Smooth muscle cell (in vitro differentiated cells): ENCODE measurements at regions not wholly inside any gene's neighbourhood (a gene's known extent, or its start where the extent isn't known, plus 50 kb on each side); places are given as distances from the start of the nearest gene placed in this dataset.
"Not testable (repeated sequence)": the region's sequence is repeated elsewhere in the genome, so short reads cannot be mapped to it uniquely, and the experiment has no call there.

ENCODE experiments used
- DNase-seq: peaks from one replicate; lab custom pipeline; 2025; ENCODE audit not compliant: unreplicated experiment; lab: John Stamatoyannopoulos, UW
- H2AFZ ChIP-seq: fragments of 200-600 bp; sonication (generic); 2 replicates; pipeline ENCODE4 v1.6.0; 2016; ENCODE audit warnings: antibody characterized with exemption, low read depth, mild to moderate bottlenecking
- H3F3A ChIP-seq: fragments of 200-600 bp; sonication (generic); 2 replicates; pipeline ENCODE4 v1.6.0; 2017; ENCODE audit warnings: antibody characterized with exemption, low read depth
- H3K27ac ChIP-seq: fragments of 200-600 bp; sonication (generic); 2 replicates; pipeline ENCODE4 v1.5.1; 2016; ENCODE audit warnings: low read depth, mild to moderate bottlenecking
- H3K27me3 ChIP-seq: fragments of 200-600 bp; sonication (generic); 2 replicates; pipeline ENCODE4 v1.6.1; 2016; ENCODE audit warnings: low read depth, mild to moderate bottlenecking
- H3K36me3 ChIP-seq: fragments of 200-600 bp; sonication (generic); 2 replicates; pipeline ENCODE4 v1.5.1; 2016; ENCODE audit warnings: low read depth
- H3K4me1 ChIP-seq: fragments of 200-600 bp; sonication (generic); 2 replicates; pipeline ENCODE4 v1.5.1; 2016; ENCODE audit warnings: low read depth
- H3K4me2 ChIP-seq: fragments of 200-600 bp; sonication (generic); 2 replicates; pipeline ENCODE4 v1.6.0; 2016; ENCODE audit warnings: mild to moderate bottlenecking
- H3K4me3 ChIP-seq: fragments of 200-600 bp; sonication (generic); 2 replicates; pipeline ENCODE4 v1.5.1; 2016; ENCODE audit warnings: mild to moderate bottlenecking
- H3K79me2 ChIP-seq: fragments of 200-600 bp; sonication (generic); 2 replicates; pipeline ENCODE4 v1.6.0; 2016; ENCODE audit warnings: low read depth, mild to moderate bottlenecking
- H3K9ac ChIP-seq: fragments of 200-600 bp; sonication (generic); 2 replicates; pipeline ENCODE4 v1.6.0; 2016; ENCODE audit warnings: low read depth
- H3K9me3 ChIP-seq: fragments of 200-600 bp; sonication (generic); replicated peaks from 2 replicates; pipeline ENCODE4 v1.5.1; 2016; ENCODE audit warnings: low read depth
- H4K20me1 ChIP-seq: fragments of 200-600 bp; sonication (generic); 2 replicates; pipeline ENCODE4 v1.6.0; 2016; ENCODE audit warnings: low read depth
- CTCF ChIP-seq: fragments of 200-600 bp; sonication (generic); IDR thresholded peaks from 2 replicates; pipeline ENCODE4 v1.5.1; 2017; ENCODE audit warnings: borderline replicate concordance, mild to moderate bottlenecking, antibody characterized with exemption; ENCODE audit not compliant: insufficient read depth, poor library complexity, severe bottlenecking
- WGBS: methylation state at CpG from one replicate; pipeline ENCODE4 v1.1.7; 2016; ENCODE audit warnings: low lambda C conversion rate; 5-methylcytosine and 5-hydroxymethylcytosine counted together

DNA sequence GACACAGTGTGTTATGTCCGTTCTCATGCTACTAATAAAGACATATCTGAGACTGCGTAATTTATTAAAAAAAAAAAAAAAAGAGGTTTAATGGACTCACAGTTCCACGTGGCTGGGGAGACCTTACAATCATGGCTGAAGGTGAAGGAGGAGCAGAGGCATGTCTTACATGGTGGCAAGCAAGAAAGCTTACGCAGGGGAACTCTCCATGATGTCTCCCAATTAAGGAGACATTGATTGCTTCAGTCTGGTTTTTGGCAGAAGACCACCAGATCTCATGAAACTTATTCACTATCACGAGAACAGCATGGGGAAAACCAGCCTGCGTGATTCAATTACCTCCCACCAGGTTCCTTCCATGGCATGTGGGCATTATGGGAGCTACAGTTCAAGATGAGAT lies 221.8 kb downstream of the ASMT start:
- no peaks in the 10 kb centered on the region for H3F3A ChIP-seq
- H3K4me3 ChIP-seq = no peak overlapping the region

GRCh38 chrX:1841746-1842145 lies 226.9 kb downstream of the ASMT start:
- H3K4me2 ChIP-seq = no peak overlapping the region
- WGBS = 90% methylated on average over 7 of the region's 7 CpGs
- no peaks in the 10 kb centered on the region for H3K79me2 ChIP-seq
- no peak overlapping the region for H2AFZ ChIP-seq
- no peaks in the 10 kb centered on the region for H3K36me3 ChIP-seq
- H3K27me3 ChIP-seq = no peaks in the 10 kb centered on the region
- DNase-seq = no peak
- no peaks in the 10 kb centered on the region for H4K20me1 ChIP-seq
- TF ChIP-seq CTCF = no peak
- H3K9ac ChIP-seq = no peak overlapping the region
- no peaks in the 10 kb centered on the region for H3F3A ChIP-seq
- H3K27ac ChIP-seq = no peak overlapping the region
- no peaks in the 10 kb centered on the region for H3K4me1 ChIP-seq
- H3K9me3 ChIP-seq = peaks cover 4% of the 10 kb centered on the region
- no peak overlapping the region for H3K4me3 ChIP-seq

More for the DNA sequence above, 221.8 kb downstream of the ASMT start:
- Histone ChIP-seq H2AFZ (no peak overlapping the region), H3K79me2 (no peaks in the 10 kb centered on the region), H3K36me3 (no peaks in the 10 kb centered on the region), H4K20me1 (no peaks in the 10 kb centered on the region), H3K27ac (no peak overlapping the region), H3K9me3 (peaks cover 4% of the 10 kb centered on the region), H3K4me1 (no peaks in the 10 kb centered on the region), H3K4me2 (no peak overlapping the region), H3K27me3 (no peaks in the 10 kb centered on the region), H3K9ac (no peak overlapping the region)
- 93% methylated on average over 6 of the region's 6 CpGs for WGBS
- DNase-seq = no peak
- TF ChIP-seq CTCF = no peak

DNA sequence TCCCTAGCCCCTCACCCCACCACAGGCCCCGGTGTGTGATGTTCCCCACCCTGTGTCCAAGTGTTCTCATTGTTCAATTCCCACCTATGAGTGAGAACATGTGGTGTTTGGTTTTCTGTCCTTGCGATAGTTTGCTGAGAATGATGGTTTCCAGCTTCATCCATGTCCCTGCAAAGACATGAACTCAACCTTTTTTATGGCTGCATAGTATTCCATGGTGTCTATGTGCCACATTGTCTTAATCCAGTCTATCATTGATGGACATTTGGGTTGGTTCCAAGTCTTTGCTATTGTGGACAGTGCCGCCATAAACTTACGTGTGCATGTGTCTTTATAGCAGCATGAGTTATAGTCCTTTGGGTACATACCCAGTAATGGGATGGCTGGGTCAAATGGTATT lies 232.1 kb downstream of the ASMT start:
- H3K9ac ChIP-seq, H3F3A ChIP-seq, H3K79me2 ChIP-seq, DNase-seq, H3K4me1 ChIP-seq, H3K36me3 ChIP-seq, H2AFZ ChIP-seq, H4K20me1 ChIP-seq, H3K27me3 ChIP-seq, H3K4me3 ChIP-seq, H3K4me2 ChIP-seq, H3K27ac ChIP-seq, H3K9me3 ChIP-seq: not testable (repeated sequence)
- 96% methylated on average over 4 of the region's 4 CpGs for WGBS

GRCh38 chrX:1847790-1848189 lies 232.9 kb downstream of the ASMT start:
- not testable (repeated sequence) for DNase-seq, H3K9me3 ChIP-seq, H3K36me3 ChIP-seq, H4K20me1 ChIP-seq, H3K4me2 ChIP-seq, H3K9ac ChIP-seq, H2AFZ ChIP-seq, H3K4me3 ChIP-seq, H3K4me1 ChIP-seq, H3K79me2 ChIP-seq, H3K27ac ChIP-seq, H3K27me3 ChIP-seq, H3F3A ChIP-seq
- WGBS = 90% methylated on average over 2 of the region's 2 CpGs

- Histone ChIP-seq H4K20me1 (no peaks in the 10 kb centered on the region), H3K27ac (no peak overlapping the region), H3K36me3 (no peaks in the 10 kb centered on the region), H3K79me2 (no peaks in the 10 kb centered on the region), H3K9ac (no peak overlapping the region), H3F3A (no peaks in the 10 kb centered on the region), H2AFZ (no peak overlapping the region), H3K4me3 (no peak overlapping the region), H3K9me3 (no peaks in the 10 kb centered on the region), H3K4me2 (no peak overlapping the region), H3K27me3 (no peaks in the 10 kb centered on the region), H3K4me1 (no peaks in the 10 kb centered on the region)
- no peak for DNase-seq
- 87% methylated on average over 6 of the region's 6 CpGs for WGBS
- TF ChIP-seq CTCF = no peak
Observed at GRCh38 chrX:1851527-1851926, 236.7 kb downstream of the ASMT start.
